ENCODE measurements at regions not wholly inside any gene's neighbourhood (a gene's known extent, or its start where the extent isn't known, plus 50 kb on each side); places are given as distances from the start of the nearest gene placed in this dataset.

- no peak for TF ChIP-seq CTCF (IDR thresholded peaks at IDR 0.05)
- no peak overlapping the region for H3K27ac ChIP-seq
- H3K9me3 ChIP-seq = no peaks in the 10 kb centered on the region
- no peaks in the 10 kb centered on the region for H3K4me1 ChIP-seq
- DNase-seq = no peak
- H3K36me3 ChIP-seq = no peaks in the 10 kb centered on the region
- no peaks in the 10 kb centered on the region for H3K27me3 ChIP-seq
- H3K4me3 ChIP-seq = no peak overlapping the region
These were observed 264.9 kb downstream of the LTN1 start for GRCh38 chr21:28727809-28728208.

GRCh38 chr21:28725396-28725795, 267.3 kb downstream of the LTN1 start:
- no peaks in the 10 kb centered on the region for H3K27me3 ChIP-seq
- no peak for DNase-seq
- TF ChIP-seq POLR2A (IDR thresholded peaks at IDR 0.05) (no peak), CTCF (IDR thresholded peaks at IDR 0.05) (no peak)
- no peaks in the 10 kb centered on the region for H3K9me3 ChIP-seq
- H3K4me1 ChIP-seq = no peaks in the 10 kb centered on the region
- no peak overlapping the region for H3K4me3 ChIP-seq
- H3K27ac ChIP-seq = no peak overlapping the region
- H3K36me3 ChIP-seq = no peaks in the 10 kb centered on the region

- Histone ChIP-seq H3K27ac (no peak overlapping the region), H3K27me3 (no peaks in the 10 kb centered on the region), H3K36me3 (no peaks in the 10 kb centered on the region), H3K9me3 (no peaks in the 10 kb centered on the region), H3K4me3 (no peak overlapping the region), H3K4me1 (no peaks in the 10 kb centered on the region)
- no peak for DNase-seq
- no peak for TF ChIP-seq POLR2A (IDR thresholded peaks at IDR 0.05)
- TF ChIP-seq CTCF (IDR thresholded peaks at IDR 0.05) = no peak
These were observed 269.0 kb downstream of the LTN1 start for GRCh38 chr21:28723646-28724045.

GRCh38 chr21:28719723-28720122, 273.0 kb downstream of the LTN1 start:
- DNase-seq = no peak
- Histone ChIP-seq H3K36me3 (no peaks in the 10 kb centered on the region), H3K4me3 (no peak overlapping the region), H3K27ac (no peak overlapping the region), H3K9me3 (no peaks in the 10 kb centered on the region), H3K27me3 (no peaks in the 10 kb centered on the region), H3K4me1 (no peaks in the 10 kb centered on the region)
- TF ChIP-seq CTCF (IDR thresholded peaks at IDR 0.05) = no peak
- no peak for TF ChIP-seq POLR2A (IDR thresholded peaks at IDR 0.05)

- TF ChIP-seq CTCF (IDR thresholded peaks at IDR 0.05) = no peak
- no peak for TF ChIP-seq POLR2A (IDR thresholded peaks at IDR 0.05)
- no peak overlapping the region for H3K27ac ChIP-seq
- no peaks in the 10 kb centered on the region for H3K27me3 ChIP-seq
- no peak overlapping the region for H3K4me3 ChIP-seq
- H3K9me3 ChIP-seq = no peaks in the 10 kb centered on the region
- H3K4me1 ChIP-seq = no peaks in the 10 kb centered on the region
- no peak for DNase-seq
- H3K36me3 ChIP-seq = no peaks in the 10 kb centered on the region
These were observed 277.8 kb downstream of the LTN1 start for GRCh38 chr21:28714777-28715464.

GRCh38 chr21:28712411-28712810, 280.3 kb downstream of the LTN1 start:
- Histone ChIP-seq H3K36me3 (no peaks in the 10 kb centered on the region), H3K27ac (no peak overlapping the region), H3K9me3 (no peaks in the 10 kb centered on the region), H3K4me1 (no peaks in the 10 kb centered on the region), H3K27me3 (no peaks in the 10 kb centered on the region), H3K4me3 (no peak overlapping the region)
- no peak for DNase-seq
- TF ChIP-seq CTCF (IDR thresholded peaks at IDR 0.05) (no peak), POLR2A (IDR thresholded peaks at IDR 0.05) (no peak)
